Suprapubic skin (tissue), 4 donors: ENCODE measurements at regions not wholly inside any gene's neighbourhood (a gene's known extent, or its start where the extent isn't known, plus 50 kb on each side); places are given as distances from the start of the nearest gene placed in this dataset.
"Not testable (repeated sequence)": the region's sequence is repeated elsewhere in the genome, so short reads cannot be mapped to it uniquely, and the experiment has no call there.

Experiments used
- DNase-seq, 2 donors: peaks; one replicate each; pipeline ENCODE4 v3.0.0-alpha.2; 2019; ENCODE audit warnings: low spot score in 2 of 2
- H3K27ac ChIP-seq: fragments of 200-600 bp; sonication (generic); one replicate; pipeline ENCODE4 v1.5.1; 2019
- H3K27me3 ChIP-seq: fragments of 200-600 bp; sonication (generic); one replicate; pipeline ENCODE4 v1.5.1; 2019
- H3K36me3 ChIP-seq: fragments of 200-600 bp; sonication (generic); one replicate; pipeline ENCODE4 v1.5.1; 2019
- H3K4me1 ChIP-seq: fragments of 200-600 bp; sonication (generic); one replicate; pipeline ENCODE4 v1.5.1; 2019
- H3K4me3 ChIP-seq: fragments of 200-600 bp; sonication (generic); one replicate; pipeline ENCODE4 v1.5.1; 2019; ENCODE audit warnings: mild to moderate bottlenecking
- H3K9me3 ChIP-seq: fragments of 200-600 bp; sonication (generic); one replicate; pipeline ENCODE4 v1.5.1; 2019
- EP300 ChIP-seq: sonication (generic); formaldehyde crosslinking; IDR thresholded peaks from one replicate; pipeline ENCODE4 v1.6.1; 2017; ENCODE audit warnings: antibody characterized with exemption
- POLR2A ChIP-seq, 2 donors: fragments of 450-650 bp; IDR thresholded peaks; one replicate each; pipeline ENCODE4 v1.6.1; 2017; ENCODE audit warnings: antibody characterized with exemption in 2 of 2, mild to moderate bottlenecking in 2 of 2, moderate library complexity in 2 of 2
- POLR2AphosphoS5 ChIP-seq, 3 donors: sonication (generic); formaldehyde crosslinking; IDR thresholded peaks; one replicate each; pipeline ENCODE4 v1.6.1; 2017; ENCODE audit warnings: antibody characterized with exemption in 3 of 3
- WGBS: methylation state at CpG from one replicate; pipeline ENCODE4 v1.1.5; 2018; 5-methylcytosine and 5-hydroxymethylcytosine counted together
- TF ChIP-seq, protein P1 (sequence below), 2 donors: fragments of 200-600 bp in 1 of 2; fragments of 450-650 bp in 1 of 2; sonication (generic) in 1 of 2; IDR thresholded peaks; one replicate each; pipeline ENCODE4 v1.5.1; 2016 to 2019; ENCODE audit warnings: antibody characterized with exemption in 2 of 2, mild to moderate bottlenecking in 1 of 2, moderate library complexity in 1 of 2

DNA sequence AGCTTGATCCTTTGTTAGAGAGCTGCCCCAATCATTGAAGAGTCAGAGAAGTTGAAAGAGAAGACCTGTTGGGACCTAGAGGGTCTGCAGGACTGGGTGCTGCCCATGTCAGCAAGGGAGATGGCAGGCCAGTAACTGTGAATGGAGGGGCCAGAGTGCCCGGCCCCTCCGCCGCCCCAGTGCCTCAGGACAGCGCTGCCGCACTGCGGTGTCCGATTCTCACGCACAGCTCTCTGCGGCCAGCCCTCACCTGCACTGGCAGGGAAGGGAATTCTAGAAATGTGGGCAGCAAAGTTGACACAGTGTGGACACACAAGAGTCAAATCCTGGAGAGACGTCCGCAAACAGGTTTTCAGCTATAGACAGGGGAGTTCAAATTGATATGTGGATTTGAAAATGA, 373.5 kb downstream of the TCERG1L start:
- H3K9me3 ChIP-seq, result no peaks in the 10 kb centered on the region
- DNase-seq, result no peak
- TF ChIP-seq POLR2A (IDR thresholded peaks at IDR 0.05), result no peak
- no peak for TF ChIP-seq POLR2AphosphoS5 (IDR thresholded peaks at IDR 0.05)
- TF ChIP-seq, protein P1, sequence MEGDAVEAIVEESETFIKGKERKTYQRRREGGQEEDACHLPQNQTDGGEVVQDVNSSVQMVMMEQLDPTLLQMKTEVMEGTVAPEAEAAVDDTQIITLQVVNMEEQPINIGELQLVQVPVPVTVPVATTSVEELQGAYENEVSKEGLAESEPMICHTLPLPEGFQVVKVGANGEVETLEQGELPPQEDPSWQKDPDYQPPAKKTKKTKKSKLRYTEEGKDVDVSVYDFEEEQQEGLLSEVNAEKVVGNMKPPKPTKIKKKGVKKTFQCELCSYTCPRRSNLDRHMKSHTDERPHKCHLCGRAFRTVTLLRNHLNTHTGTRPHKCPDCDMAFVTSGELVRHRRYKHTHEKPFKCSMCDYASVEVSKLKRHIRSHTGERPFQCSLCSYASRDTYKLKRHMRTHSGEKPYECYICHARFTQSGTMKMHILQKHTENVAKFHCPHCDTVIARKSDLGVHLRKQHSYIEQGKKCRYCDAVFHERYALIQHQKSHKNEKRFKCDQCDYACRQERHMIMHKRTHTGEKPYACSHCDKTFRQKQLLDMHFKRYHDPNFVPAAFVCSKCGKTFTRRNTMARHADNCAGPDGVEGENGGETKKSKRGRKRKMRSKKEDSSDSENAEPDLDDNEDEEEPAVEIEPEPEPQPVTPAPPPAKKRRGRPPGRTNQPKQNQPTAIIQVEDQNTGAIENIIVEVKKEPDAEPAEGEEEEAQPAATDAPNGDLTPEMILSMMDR (IDR thresholded peaks at IDR 0.05), result no peak
- TF ChIP-seq EP300, result no peak
- H3K27me3 ChIP-seq, result peaks cover 5% of the 10 kb centered on the region
- H3K27ac ChIP-seq, result no peak overlapping the region
- H3K4me3 ChIP-seq, result no peak overlapping the region
- H3K36me3 ChIP-seq, result no peaks in the 10 kb centered on the region
- H3K4me1 ChIP-seq, result no peaks in the 10 kb centered on the region
- 99% methylated on average over 10 of the region's 11 CpGs for WGBS

DNA sequence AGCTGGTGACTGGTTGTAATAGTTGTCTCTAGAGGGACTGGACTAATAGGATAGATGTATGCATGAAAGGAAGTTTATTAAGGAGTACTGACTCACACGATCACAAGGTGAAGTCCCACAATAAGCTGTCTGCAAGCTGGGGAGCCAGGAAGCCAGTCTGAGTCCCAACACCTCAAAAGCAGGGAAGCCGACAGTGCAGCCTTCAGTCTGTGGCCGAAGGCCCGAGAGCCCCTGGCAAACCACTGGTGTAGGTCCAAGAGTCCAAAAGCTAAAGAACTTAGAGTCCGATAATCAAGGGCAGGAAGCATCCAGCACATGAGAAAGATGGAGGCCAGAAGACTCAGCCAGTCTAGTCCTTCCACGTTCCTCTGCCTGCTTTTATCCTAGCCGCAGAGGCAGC, 372.6 kb downstream of the TCERG1L start:
- not testable (repeated sequence) for H3K4me3 ChIP-seq, H3K9me3 ChIP-seq, H3K27ac ChIP-seq, H3K27me3 ChIP-seq, H3K4me1 ChIP-seq, DNase-seq, H3K36me3 ChIP-seq
- 84% methylated on average over 7 of the region's 7 CpGs for WGBS

DNA sequence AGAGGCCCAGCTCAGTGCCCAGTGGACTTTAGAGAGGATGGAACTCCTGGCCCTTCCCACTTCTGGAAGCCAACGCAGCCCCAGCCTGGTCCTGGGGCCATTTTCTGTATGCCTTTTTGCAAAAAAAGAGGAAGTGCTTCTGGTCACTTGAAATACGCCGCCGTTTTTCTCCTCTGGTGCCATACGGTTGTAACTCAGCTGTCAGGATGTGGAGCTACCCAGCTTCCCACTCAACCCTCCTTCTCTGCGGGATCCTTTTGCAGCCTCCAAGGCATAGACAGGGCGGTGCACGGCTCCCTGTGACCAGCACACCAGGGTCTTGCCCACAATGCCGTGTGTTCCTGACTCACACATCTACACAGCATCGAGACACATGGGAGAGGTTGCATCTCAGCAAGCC, 369.6 kb downstream of the TCERG1L start:
- Histone ChIP-seq H3K9me3 (no peaks in the 10 kb centered on the region), H3K4me1 (no peaks in the 10 kb centered on the region), H3K27ac (no peak overlapping the region), H3K27me3 (peaks cover 5% of the 10 kb centered on the region), H3K4me3 (no peak overlapping the region), H3K36me3 (no peaks in the 10 kb centered on the region)
- 60% methylated on average over 10 of the region's 10 CpGs for WGBS
- no peak for DNase-seq
- TF ChIP-seq POLR2A (IDR thresholded peaks at IDR 0.05) (no peak), EP300 (no peak), POLR2AphosphoS5 (IDR thresholded peaks at IDR 0.05) (no peak)
- TF ChIP-seq, protein P1 (IDR thresholded peaks at IDR 0.05), result no peak

DNA sequence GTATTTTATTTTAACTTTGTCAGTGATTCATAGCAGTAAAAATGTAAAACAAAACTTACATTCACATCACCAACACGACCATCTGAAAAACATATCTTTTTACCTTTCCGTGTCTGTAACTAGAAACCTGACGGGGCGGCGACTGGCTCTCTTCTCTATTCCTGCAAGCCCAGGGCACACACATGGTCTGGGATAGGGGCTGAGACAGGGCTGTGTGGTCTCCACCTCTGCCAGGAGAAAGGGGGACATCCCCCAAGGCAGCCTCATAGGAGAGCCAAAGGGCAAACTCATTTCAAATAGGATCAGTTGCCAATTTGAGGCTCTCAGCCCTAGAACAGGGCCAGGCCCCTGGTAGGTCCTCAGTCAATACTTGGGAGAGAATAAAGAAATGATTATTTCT, 359.4 kb downstream of the TCERG1L start:
- 90% methylated on average over 5 of the region's 5 CpGs for WGBS
- H3K27me3 ChIP-seq, result peaks cover 3% of the 10 kb centered on the region
- TF ChIP-seq, protein P1 (IDR thresholded peaks at IDR 0.05), result no peak
- no peak for TF ChIP-seq POLR2AphosphoS5 (IDR thresholded peaks at IDR 0.05)
- TF ChIP-seq EP300, result no peak
- TF ChIP-seq POLR2A (IDR thresholded peaks at IDR 0.05), result no peak
- H3K36me3 ChIP-seq, result no peaks in the 10 kb centered on the region
- no peak overlapping the region for H3K27ac ChIP-seq
- H3K4me3 ChIP-seq, result no peak overlapping the region
- DNase-seq, result peak in 1 of 2 donors; percentile 60
- H3K9me3 ChIP-seq, result no peaks in the 10 kb centered on the region
- no peaks in the 10 kb centered on the region for H3K4me1 ChIP-seq

DNA sequence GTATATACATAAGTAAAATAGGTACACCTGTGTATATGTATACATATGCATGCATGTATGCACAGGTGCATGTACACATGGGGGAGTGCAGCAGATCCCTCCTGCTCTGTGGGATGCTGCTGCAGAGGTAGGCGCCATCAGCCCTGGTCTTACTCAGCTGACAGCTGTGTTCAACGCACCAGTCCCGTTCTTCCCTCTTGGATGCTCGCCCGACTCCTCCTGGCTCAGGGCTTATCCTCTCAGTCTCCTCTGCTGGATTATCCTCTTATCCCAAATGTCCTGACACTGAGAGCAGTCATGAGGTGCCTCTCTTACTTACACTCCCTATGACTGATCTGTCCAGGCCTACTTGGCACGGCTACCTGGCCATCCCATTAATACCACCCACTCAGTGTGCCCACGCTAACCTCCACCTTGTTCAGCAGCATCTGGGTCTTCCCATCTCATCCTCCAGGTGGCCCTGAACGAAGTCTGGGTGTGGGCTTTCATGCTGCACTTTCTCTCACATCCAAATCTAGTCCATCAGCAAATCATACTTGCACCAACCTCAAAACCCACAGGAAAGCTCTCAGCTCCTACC, 357.1 kb downstream of the TCERG1L start:
- Histone ChIP-seq H3K9me3 (no peaks in the 10 kb centered on the region), H3K27ac (no peak overlapping the region), H3K27me3 (peaks cover 6% of the 10 kb centered on the region), H3K36me3 (no peaks in the 10 kb centered on the region), H3K4me1 (no peaks in the 10 kb centered on the region), H3K4me3 (no peak overlapping the region)
- TF ChIP-seq, protein P1 (IDR thresholded peaks at IDR 0.05), result no peak
- TF ChIP-seq POLR2AphosphoS5 (IDR thresholded peaks at IDR 0.05) (no peak), EP300 (no peak), POLR2A (IDR thresholded peaks at IDR 0.05) (no peak)
- 60% methylated on average over 8 of the region's 8 CpGs for WGBS
- no peak for DNase-seq

DNA sequence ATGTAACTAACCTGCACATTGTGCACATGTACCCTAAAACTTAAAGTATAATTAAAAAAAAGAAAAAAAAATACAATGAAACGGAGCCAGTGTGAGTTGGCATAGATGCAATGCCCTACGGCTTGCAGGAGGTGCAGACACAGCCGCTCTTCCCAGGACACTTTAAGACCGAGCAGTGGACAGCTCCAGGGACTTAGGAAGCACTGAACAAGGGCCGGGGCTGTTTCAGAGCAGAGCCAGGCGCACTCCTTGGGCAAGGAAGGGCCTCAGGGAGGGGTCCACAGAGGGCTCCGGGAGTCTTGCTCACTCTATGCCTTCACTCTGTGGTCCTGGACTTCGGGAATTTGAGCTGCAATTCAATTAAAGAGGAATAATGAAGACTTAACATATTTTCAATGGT, 355.3 kb downstream of the TCERG1L start:
- WGBS, result 71% methylated on average over 8 of the region's 8 CpGs
- Histone ChIP-seq H3K27ac (no peak overlapping the region), H3K9me3 (no peaks in the 10 kb centered on the region), H3K27me3 (peaks cover 6% of the 10 kb centered on the region), H3K4me3 (no peak overlapping the region), H3K36me3 (no peaks in the 10 kb centered on the region), H3K4me1 (no peaks in the 10 kb centered on the region)
- TF ChIP-seq POLR2A (IDR thresholded peaks at IDR 0.05), result no peak
- TF ChIP-seq, protein P1 (IDR thresholded peaks at IDR 0.05), result no peak
- TF ChIP-seq POLR2AphosphoS5 (IDR thresholded peaks at IDR 0.05), result no peak
- DNase-seq, result no peak
